ENCODE measurements at regions not wholly inside any gene's neighbourhood (a gene's known extent, or its start where the extent isn't known, plus 50 kb on each side); places are given as distances from the start of the nearest gene placed in this dataset.

DNA sequence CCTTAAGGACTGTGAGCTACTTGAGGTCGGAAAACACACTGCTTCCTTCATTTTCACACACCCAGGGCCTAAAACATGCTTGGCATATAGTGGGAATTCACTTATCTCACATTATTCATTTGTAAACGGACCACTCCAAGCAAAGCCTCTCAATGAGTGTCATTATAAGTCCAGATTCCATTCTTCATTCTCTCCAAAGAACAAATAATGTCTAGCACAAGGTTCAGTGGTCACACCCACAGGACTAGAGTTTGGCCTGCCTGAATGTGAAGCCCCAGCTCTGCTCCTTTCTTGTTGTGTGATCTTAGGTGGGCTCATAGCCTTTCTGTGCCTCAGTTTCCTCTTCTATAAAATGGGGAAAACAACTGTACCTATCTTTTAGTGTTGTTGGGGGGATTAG lies 119.6 kb upstream of the NDP start:
- TF ChIP-seq, protein P1, sequence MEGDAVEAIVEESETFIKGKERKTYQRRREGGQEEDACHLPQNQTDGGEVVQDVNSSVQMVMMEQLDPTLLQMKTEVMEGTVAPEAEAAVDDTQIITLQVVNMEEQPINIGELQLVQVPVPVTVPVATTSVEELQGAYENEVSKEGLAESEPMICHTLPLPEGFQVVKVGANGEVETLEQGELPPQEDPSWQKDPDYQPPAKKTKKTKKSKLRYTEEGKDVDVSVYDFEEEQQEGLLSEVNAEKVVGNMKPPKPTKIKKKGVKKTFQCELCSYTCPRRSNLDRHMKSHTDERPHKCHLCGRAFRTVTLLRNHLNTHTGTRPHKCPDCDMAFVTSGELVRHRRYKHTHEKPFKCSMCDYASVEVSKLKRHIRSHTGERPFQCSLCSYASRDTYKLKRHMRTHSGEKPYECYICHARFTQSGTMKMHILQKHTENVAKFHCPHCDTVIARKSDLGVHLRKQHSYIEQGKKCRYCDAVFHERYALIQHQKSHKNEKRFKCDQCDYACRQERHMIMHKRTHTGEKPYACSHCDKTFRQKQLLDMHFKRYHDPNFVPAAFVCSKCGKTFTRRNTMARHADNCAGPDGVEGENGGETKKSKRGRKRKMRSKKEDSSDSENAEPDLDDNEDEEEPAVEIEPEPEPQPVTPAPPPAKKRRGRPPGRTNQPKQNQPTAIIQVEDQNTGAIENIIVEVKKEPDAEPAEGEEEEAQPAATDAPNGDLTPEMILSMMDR (IDR thresholded peaks at IDR 0.05 in 8 of 11, conservative IDR thresholded peaks at IDR 0.05 in 3 of 11) = no peak
- no peak for TF ChIP-seq POLR2A (IDR thresholded peaks at IDR 0.05)
